NCI-H2171 treated with DMSO at 0.1 percent for 48 hours (cell line): ENCODE measurements at regions not wholly inside any gene's neighbourhood (a gene's known extent, or its start where the extent isn't known, plus 50 kb on each side); places are given as distances from the start of the nearest gene placed in this dataset.
"Not testable (repeated sequence)": the region's sequence is repeated elsewhere in the genome, so short reads cannot be mapped to it uniquely, and the experiment has no call there.

Experiments used
- DNase-seq: peaks from one replicate; lab custom pipeline; 2025; lab: John Stamatoyannopoulos, UW

DNA sequence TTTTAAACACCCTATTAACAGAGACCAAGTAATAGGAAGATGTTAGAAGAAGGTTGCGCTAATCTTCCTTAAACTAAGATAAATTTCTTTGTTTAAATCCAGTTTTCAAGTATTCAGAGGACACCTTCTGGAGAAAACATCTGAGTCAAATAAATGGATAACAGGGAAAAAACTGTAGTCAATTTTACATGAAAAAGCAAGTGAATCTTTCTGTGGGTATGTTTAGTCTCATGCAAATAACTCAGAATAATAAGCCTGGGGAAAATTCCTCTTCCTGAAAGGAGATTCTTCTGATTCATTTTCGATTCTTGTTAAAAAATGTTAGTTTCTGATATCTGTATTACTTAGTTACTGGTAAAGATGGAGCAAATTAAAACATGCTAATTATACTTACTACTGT lies 145.5 kb downstream of the CTH start:
- DNase-seq, result no peak

- DNase-seq, result no peak
Observed at GRCh38 chr1:70567167-70567566, 156.1 kb downstream of the CTH start.

- no peak for DNase-seq
Observed at GRCh38 chr1:70571191-70571590, 160.1 kb downstream of the CTH start.

- DNase-seq, result no peak
Observed at GRCh38 chr1:70573317-70573843, 162.3 kb downstream of the CTH start.

GRCh38 chr1:70581661-70582060 lies 170.6 kb downstream of the CTH start:
- DNase-seq, result no peak

GRCh38 chr1:70583522-70583921 lies 172.5 kb downstream of the CTH start:
- no peak for DNase-seq

DNA sequence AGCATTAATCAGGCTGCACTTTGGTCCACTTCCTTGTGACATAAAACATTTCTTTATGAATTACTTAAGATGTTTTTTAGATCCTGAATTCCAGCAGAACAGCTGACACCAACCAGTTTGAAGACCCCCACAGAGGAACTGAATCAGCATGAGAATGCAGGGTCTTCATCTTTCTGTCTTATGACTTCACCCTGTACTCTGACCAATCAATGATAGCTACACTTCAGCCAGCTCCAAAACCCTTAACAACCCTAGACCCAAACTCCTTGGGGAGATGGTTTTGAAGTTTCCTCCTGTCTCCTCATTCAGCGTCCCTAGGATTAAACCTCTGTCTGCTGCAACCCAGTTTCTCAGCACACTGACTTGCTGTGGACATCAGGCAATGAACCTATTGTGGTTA lies 175.0 kb downstream of the CTH start:
- DNase-seq, result no peak

- no peak for DNase-seq
Observed at GRCh38 chr1:70587872-70588366, 176.9 kb downstream of the CTH start.

DNA sequence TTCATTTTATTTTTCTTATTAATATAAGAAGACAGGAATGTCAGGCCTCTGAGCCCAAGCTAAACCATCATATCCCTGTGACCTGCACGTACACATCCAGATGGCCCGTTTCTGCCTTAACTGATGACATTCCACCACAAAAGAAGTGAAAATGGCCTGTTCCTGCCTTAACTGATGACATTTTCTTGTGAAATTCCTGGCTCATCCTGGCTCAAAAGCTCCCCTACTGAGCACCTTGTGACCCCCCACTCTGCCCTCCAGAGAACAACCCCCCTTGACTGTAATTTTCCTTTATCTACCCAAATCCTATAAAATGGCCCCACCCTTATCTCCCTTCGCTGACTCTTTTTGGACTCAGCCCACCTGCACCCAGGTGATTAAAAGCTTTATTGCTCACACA lies 182.5 kb downstream of the CTH start:
- DNase-seq, result not testable (repeated sequence)

DNA sequence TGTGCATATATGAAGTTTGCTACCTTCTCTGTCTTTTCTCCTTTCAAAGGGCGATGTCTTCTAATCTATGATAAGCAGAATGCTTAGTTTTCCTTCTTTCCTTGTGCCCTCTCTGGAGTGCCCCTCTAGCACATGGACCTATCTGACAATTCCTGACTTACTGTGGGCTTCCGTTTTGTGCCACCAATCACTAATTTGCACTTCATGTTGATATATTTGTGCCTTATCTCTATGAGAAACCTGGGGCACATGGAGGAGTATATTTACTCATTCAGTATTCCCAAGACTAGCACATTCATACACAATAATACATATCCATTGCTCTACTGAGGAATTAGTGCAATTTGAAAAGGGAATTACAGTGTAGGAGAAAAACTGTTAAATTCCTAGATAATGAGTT lies 197.7 kb downstream of the CTH start:
- no peak for DNase-seq

DNA sequence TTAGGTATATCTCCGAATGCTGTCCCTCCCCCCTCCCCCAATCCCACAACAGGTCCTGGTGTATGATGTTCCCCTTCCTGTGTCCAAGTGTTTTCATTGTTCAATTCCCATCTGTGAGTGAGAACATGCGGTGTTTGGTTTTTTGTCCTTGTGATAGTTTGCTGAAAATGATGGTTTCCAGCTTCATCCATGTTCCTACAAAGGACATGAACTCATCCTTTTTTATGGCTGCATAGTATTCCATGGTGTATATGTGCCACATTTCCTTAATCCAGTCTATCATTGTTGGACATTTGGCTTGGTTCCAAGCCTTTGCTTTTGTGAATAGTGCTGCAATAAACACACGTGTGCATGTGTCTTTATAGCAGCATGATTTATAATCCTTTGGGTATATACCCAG lies 199.1 kb downstream of the CTH start:
- not testable (repeated sequence) for DNase-seq

DNA sequence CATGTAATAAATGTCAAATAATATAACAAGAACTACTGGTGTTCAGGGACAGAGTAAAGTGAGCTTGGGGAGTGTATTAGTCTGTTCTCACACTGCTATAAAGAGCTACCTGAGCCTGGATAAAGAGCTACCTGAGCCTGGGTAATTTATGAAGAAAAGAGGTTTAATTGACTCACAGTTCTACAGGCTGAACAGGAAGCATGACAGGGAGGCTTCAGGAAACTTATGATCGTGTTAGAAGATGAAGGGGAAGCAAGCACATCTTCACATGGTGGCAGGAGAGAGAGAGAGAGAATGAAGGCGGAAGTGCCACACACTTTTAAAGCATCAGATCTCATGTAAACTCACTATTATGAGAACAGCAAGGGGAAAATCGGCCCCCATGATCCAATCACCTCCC lies 205.9 kb downstream of the CTH start:
- no peak for DNase-seq

DNA sequence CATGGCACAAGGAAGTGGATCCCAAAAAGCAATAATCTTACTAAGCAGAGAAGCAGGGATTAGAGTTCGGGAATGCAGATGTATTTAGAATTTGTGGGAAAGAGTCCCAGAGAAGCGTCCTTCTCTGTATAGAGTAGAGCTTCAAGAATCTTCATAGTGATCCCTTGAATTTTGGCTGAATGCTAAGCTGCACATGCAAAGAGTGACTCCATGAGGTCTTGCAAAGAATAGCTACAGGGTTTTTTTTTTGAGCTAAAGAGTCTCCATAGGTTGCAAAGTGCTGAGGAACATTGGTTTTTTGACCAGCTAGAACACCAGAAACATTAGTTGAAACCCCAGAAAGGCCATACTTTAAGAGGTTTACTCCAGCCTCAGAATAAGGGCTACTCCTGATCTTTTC lies 206.7 kb downstream of the CTH start:
- no peak for DNase-seq

- peak; percentile 38 for DNase-seq
Observed at GRCh38 chr1:70627910-70628309, 216.8 kb downstream of the CTH start.

- DNase-seq, result no peak
Observed at GRCh38 chr1:70628973-70629372, 217.9 kb downstream of the CTH start.

DNA sequence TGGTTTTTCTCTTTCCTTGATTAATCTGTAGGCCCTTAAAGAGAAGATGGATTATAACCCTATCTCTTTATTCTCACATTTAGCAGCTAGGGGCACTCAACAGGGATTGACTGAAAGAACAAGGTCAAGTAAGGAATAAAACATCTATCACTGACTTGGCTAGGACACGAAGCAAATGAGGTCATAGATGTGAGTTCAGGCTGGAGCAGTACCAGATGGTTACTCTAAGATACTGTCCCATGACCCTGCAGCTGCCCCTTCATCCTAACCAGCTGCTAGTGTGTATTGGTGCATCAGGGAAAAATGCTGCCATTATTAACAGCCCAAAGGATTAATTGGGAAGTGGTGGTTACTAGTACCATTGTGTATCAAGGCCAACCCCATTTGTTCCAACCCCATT lies 221.9 kb downstream of the CTH start:
- DNase-seq, result no peak

DNA sequence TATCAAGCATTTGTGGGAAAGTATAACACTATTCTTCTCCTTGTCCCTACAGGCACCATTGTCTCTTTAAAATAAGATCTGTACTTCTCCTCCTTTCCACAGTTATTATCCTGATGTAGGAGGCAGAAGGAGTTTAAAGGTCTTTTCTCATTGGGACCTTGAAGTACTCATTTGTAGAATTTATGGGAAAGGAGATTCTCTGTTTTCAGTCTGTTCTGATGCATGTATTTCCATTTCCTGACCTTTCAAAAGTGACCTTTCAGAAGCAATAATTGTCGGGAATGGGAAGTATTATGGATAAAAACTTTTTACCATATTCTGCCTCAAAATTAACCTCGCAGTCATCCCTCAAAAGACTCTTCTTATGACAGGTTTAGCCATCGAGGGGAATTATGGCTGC lies 224.8 kb downstream of the CTH start:
- DNase-seq, result no peak

DNA sequence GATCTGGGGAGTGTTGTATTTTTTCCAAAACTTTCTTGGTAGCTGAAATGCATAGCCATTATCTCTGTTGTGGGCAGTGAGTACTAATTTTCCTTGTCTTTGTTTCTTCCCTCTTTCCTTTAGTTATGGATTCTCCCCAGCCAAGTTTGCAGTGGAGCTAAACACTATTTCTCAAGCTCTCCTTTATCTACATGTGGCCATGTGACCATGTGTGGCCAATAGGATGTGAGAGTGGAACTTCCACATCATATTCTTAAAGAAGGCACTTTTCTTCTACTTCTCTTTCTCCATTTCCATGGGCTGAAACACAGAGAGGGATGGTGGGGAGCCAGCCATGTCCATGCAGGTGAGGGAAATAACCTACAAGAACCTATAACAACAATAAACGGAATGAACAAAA lies 230.8 kb downstream of the CTH start:
- DNase-seq, result no peak

DNA sequence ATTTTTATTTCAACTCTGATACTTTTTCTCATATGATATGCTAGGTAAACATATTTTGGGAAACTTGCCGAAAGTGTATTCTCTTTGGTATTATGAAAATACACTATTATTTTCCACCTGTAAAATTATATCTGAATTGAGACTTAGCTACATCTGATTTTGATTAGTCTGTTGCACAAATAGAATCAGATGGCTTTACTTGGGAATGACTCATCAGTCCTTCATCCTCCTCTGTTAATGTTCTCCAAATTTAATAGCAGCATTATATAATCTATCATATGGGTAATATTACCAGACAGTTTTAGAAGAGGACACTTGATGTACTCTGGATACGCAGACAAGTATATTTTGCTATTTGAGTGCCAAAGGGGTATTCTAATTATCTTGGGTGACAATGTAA lies 245.3 kb downstream of the CTH start:
- DNase-seq, result no peak

DNA sequence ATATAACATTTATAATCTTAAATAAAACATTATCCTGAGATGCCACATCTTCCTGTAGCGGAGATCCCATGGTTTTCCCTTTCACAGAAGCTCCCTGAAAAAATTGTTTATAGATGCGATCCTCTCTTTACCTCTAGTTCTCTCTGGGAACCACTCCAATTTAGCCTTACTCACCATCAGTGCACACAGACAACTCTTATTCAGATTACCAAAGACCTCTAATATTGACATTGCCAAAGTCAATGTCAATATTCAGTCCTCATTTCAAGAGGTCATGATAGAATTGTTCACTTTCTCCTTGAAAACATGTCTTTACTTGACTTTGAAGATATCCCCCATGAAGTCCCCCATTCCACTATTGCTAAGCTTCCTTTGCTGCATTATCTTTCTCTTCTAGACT lies 248.8 kb downstream of the CTH start:
- DNase-seq, result no peak

- no peak for DNase-seq
Observed at GRCh38 chr1:70666381-70667140, 255.5 kb downstream of the CTH start.

- no peak for DNase-seq
Observed at GRCh38 chr1:70667494-70668170, 256.6 kb downstream of the CTH start.

GRCh38 chr1:70671006-70671405 lies 259.9 kb downstream of the CTH start:
- DNase-seq, result no peak
